Body of pancreas (tissue), 4 donors: ENCODE measurements at regions not wholly inside any gene's neighbourhood (a gene's known extent, or its start where the extent isn't known, plus 50 kb on each side); places are given as distances from the start of the nearest gene placed in this dataset.

ENCODE experiments used
- ATAC-seq: fragments of 150-250 bp; one replicate; pipeline ENCODE4 v1.9.1; 2016
- DNase-seq, 4 donors: peaks; one replicate each; pipeline ENCODE4 v3.0.0-alpha.2; 2019
- H3K27ac ChIP-seq, 4 donors: fragments of 200-600 bp; sonication (generic); 1 replicate in 3 of 4; 2 replicates in 1 of 4; pipeline versions ENCODE4 v1.5.1 to v1.6.1; 2016 to 2019; ENCODE audit warnings: mild to moderate bottlenecking in 1 of 4, mixed read lengths in 1 of 4, moderate library complexity in 1 of 4
- H3K27me3 ChIP-seq, 2 donors: fragments of 200-600 bp; sonication (generic); one replicate each; pipeline ENCODE4 v1.6.0; 2016; ENCODE audit warnings: mild to moderate bottlenecking in 1 of 2
- H3K36me3 ChIP-seq, 2 donors: fragments of 200-600 bp; sonication (generic); replicated peaks in 1 of 2; 2 replicates each; pipeline ENCODE4 v1.5.1; 2016; ENCODE audit warnings: low read depth in 2 of 2; ENCODE audit not compliant: insufficient read depth in 1 of 2
- H3K4me1 ChIP-seq: fragments of 200-600 bp; sonication (generic); one replicate; pipeline ENCODE4 v1.6.0; 2016
- H3K4me3 ChIP-seq, 2 donors: fragments of 200-600 bp; sonication (generic); 1 replicate in 1 of 2; 2 replicates in 1 of 2; pipeline ENCODE4 v1.5.1; 2016 to 2019
- H3K9me3 ChIP-seq, 3 donors: fragments of 200-600 bp; sonication (generic); 1 replicate in 2 of 3; 2 replicates in 1 of 3; pipeline ENCODE4 v1.5.1; 2016
- POLR2A ChIP-seq, 3 donors: fragments of 450-650 bp; IDR thresholded peaks; one replicate each; pipeline ENCODE4 v1.6.1; 2016; ENCODE audit warnings: antibody characterized with exemption in 3 of 3, mild to moderate bottlenecking in 2 of 3
- WGBS, 2 donors: methylation state at CpG; one replicate each; pipeline ENCODE4 v1.1.5; 2017; 5-methylcytosine and 5-hydroxymethylcytosine counted together
- intact Hi-C: fragments of 100-400 bp; cut with DNase I; formaldehyde crosslinking; loops from one replicate; pipeline ENCODE4 v1.15.1; 2023
- TF ChIP-seq, protein P1 (sequence below), 7 experiments: fragments of 450-650 bp in 4 of 7; fragments of 200-600 bp in 3 of 7; sonication (generic) in 3 of 7; IDR thresholded peaks; one replicate each; pipeline ENCODE4 v1.5.1; 2016 to 2019; ENCODE audit warnings: antibody characterized with exemption in 7 of 7

- ATAC-seq (no peak), DNase-seq (peak in 1 of 4 donors; percentile 4)
- 19 to 27% methylated on average over 1 of the region's 1 CpG for WGBS, 2 donors
- H3K4me1 ChIP-seq: no peaks in the 10 kb centered on the region
- intact Hi-C loops: no loop called here
- no peaks in the 10 kb centered on the region for H3K36me3 ChIP-seq
- no peak overlapping the region for H3K4me3 ChIP-seq
- H3K9me3 ChIP-seq: no peaks in the 10 kb centered on the region
- TF ChIP-seq, protein P1, sequence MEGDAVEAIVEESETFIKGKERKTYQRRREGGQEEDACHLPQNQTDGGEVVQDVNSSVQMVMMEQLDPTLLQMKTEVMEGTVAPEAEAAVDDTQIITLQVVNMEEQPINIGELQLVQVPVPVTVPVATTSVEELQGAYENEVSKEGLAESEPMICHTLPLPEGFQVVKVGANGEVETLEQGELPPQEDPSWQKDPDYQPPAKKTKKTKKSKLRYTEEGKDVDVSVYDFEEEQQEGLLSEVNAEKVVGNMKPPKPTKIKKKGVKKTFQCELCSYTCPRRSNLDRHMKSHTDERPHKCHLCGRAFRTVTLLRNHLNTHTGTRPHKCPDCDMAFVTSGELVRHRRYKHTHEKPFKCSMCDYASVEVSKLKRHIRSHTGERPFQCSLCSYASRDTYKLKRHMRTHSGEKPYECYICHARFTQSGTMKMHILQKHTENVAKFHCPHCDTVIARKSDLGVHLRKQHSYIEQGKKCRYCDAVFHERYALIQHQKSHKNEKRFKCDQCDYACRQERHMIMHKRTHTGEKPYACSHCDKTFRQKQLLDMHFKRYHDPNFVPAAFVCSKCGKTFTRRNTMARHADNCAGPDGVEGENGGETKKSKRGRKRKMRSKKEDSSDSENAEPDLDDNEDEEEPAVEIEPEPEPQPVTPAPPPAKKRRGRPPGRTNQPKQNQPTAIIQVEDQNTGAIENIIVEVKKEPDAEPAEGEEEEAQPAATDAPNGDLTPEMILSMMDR (IDR thresholded peaks at IDR 0.05): no peak
- TF ChIP-seq POLR2A (IDR thresholded peaks at IDR 0.05): no peak
- no peaks in the 10 kb centered on the region for H3K27me3 ChIP-seq
- H3K27ac ChIP-seq: no peak overlapping the region
Measured at GRCh38 chr7:18144166-18144565, 116.5 kb upstream of the PRPS1L1 start.

DNA sequence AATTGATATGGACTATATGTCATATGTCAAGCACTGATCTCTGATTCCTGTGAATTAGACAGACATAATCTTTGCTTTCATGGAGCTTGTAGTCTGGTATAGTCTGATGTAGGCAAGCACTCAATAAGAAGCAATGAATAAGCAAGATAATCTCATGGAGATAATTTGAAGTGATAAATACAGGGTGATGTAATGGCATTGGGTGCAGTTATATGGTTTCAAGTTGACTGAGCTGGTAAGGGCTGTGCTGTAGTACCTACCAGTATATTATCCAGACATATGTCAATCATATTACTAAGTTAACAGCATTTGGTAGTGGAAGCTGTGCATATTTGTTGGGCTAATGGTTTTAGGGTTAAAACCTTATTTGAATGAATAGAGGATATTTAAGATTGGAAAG lies 117.5 kb upstream of the PRPS1L1 start:
- ATAC-seq: no peak
- Histone ChIP-seq H3K27ac (no peak overlapping the region), H3K4me3 (no peak overlapping the region), H3K36me3 (no peaks in the 10 kb centered on the region), H3K27me3 (no peaks in the 10 kb centered on the region), H3K9me3 (no peaks in the 10 kb centered on the region), H3K4me1 (no peaks in the 10 kb centered on the region)
- intact Hi-C loops: no loop called here
- no peak for TF ChIP-seq POLR2A (IDR thresholded peaks at IDR 0.05)
- TF ChIP-seq, protein P1 (IDR thresholded peaks at IDR 0.05): no peak
- no peak for DNase-seq

DNA sequence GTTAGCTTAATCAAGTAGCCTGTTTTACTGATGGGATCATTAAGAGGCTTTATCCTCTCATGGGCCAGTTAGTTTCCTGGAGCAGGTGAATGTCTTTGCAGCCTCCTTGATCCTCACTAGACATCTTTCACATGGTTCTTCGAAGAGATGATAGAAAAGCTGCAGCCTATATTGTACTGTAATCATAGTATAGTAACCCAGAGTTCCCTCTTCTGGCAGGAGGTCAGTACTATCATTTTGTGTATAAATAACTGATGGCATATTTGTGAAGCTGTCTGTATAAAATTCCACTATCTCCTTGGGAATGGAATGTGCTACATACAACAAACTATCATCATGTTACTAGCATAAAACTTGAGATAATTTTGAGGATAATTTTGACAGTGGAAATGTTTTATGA lies 123.8 kb upstream of the PRPS1L1 start:
- Histone ChIP-seq H3K27ac (no peak overlapping the region), H3K9me3 (no peaks in the 10 kb centered on the region), H3K36me3 (no peaks in the 10 kb centered on the region), H3K4me1 (no peaks in the 10 kb centered on the region), H3K4me3 (no peak overlapping the region), H3K27me3 (no peaks in the 10 kb centered on the region)
- 57% methylated on average over 1 of the region's 1 CpG for WGBS, 2 donors
- no peak for ATAC-seq
- intact Hi-C loops: no loop called here
- no peak for DNase-seq
- no peak for TF ChIP-seq POLR2A (IDR thresholded peaks at IDR 0.05)

DNA sequence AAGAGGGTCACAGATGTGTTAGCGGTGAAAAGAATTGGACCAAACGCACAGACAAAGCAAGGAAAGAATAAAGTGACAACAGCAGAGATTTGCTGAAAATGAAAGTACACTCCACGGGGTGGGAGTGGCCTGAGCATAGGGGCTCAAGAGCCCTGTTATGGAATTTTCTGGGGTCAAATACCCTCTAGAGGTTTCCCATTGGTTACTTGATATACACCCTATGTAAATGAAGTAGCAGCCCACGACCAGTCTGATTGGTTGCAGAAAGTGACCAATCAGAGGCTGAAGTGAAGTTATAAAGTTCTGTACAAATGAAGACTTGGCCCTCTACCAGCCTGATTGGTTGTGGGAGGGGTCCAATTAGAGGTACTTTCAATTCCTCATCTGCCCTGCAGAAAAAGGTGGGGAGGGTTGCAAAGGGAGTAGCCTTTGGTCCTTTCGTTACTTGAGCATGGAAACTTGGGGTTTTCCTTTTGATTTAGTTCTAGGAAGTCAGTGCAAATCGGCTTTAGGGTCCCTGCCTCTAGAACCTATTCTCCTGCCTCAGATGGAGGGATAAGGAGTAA lies 125.6 kb upstream of the PRPS1L1 start:
- ATAC-seq (no peak), DNase-seq (no peak)
- H3K4me1 ChIP-seq: no peaks in the 10 kb centered on the region
- intact Hi-C loops: no loop called here
- H3K4me3 ChIP-seq: no peak overlapping the region
- TF ChIP-seq POLR2A (IDR thresholded peaks at IDR 0.05): no peak
- TF ChIP-seq, protein P1 (IDR thresholded peaks at IDR 0.05): no peak
- H3K36me3 ChIP-seq: no peaks in the 10 kb centered on the region
- H3K27me3 ChIP-seq: no peaks in the 10 kb centered on the region
- no peak overlapping the region for H3K27ac ChIP-seq
- 77 to 89% methylated on average over 6 of the region's 6 CpGs for WGBS, 2 donors
- no peaks in the 10 kb centered on the region for H3K9me3 ChIP-seq

DNA sequence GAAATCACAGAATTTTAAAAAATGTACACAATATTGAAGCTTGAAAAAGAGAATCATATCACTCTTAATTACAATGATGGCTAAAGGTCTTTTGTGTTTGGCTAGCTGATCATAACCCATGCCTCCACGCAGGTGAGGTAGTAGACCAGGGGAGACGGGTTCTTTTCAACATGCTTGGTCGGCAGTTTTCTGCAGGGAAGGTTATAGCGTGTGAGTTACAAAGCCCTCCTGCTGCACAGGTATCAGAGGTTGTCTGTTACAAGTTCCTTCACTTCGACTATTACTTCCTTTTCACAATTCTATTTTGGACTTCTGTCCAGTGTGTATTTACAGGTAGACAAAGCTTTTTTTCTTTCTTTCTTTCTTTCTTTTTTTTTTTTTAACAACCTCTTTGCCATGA lies 127.1 kb upstream of the PRPS1L1 start:
- TF ChIP-seq, protein P1 (IDR thresholded peaks at IDR 0.05): no peak
- TF ChIP-seq POLR2A (IDR thresholded peaks at IDR 0.05): no peak
- 51 to 68% methylated on average over 5 of the region's 5 CpGs for WGBS, 2 donors
- Histone ChIP-seq H3K27me3 (no peaks in the 10 kb centered on the region), H3K9me3 (no peaks in the 10 kb centered on the region), H3K4me3 (no peak overlapping the region), H3K36me3 (no peaks in the 10 kb centered on the region), H3K27ac (no peak overlapping the region), H3K4me1 (no peaks in the 10 kb centered on the region)
- intact Hi-C loops: no loop called here
- ATAC-seq (no peak), DNase-seq (no peak)
